Esophagus muscularis mucosa (tissue), 4 donors: ENCODE measurements at regions not wholly inside any gene's neighbourhood (a gene's known extent, or its start where the extent isn't known, plus 50 kb on each side); places are given as distances from the start of the nearest gene placed in this dataset.

Experiments
- DNase-seq: peaks from one replicate; pipeline ENCODE4 v3.0.0-alpha.2; 2017; ENCODE audit errors: extremely low spot score
- H3K27ac ChIP-seq, 4 donors: fragments of 200-600 bp; sonication (generic); replicated peaks in 1 of 4; 1 replicate in 3 of 4; 2 replicates in 1 of 4; pipeline ENCODE4 v1.5.1; 2016 to 2019; ENCODE audit warnings: mild to moderate bottlenecking in 1 of 4
- H3K27me3 ChIP-seq, 4 donors: fragments of 200-600 bp; sonication (generic); one replicate each; pipeline versions ENCODE4 v1.5.1 to v1.6.0; 2016 to 2019
- H3K36me3 ChIP-seq, 4 donors: fragments of 200-600 bp; sonication (generic); one replicate each; pipeline ENCODE4 v1.5.1; 2016 to 2019
- H3K4me1 ChIP-seq, 4 donors: fragments of 200-600 bp; sonication (generic); one replicate each; pipeline ENCODE4 v1.5.1; 2016 to 2019
- H3K4me3 ChIP-seq, 4 donors: fragments of 200-600 bp; sonication (generic); 1 replicate in 2 of 4; 2 replicates in 2 of 4; pipeline ENCODE4 v1.5.1; 2016 to 2019; ENCODE audit warnings: mild to moderate bottlenecking in 4 of 4, moderate library complexity in 1 of 4
- H3K9me3 ChIP-seq, 4 donors: fragments of 200-600 bp; sonication (generic); 1 replicate in 3 of 4; 2 replicates in 1 of 4; pipeline ENCODE4 v1.5.1; 2016 to 2019
- EP300 ChIP-seq: sonication (generic); formaldehyde crosslinking; IDR thresholded peaks from one replicate; pipeline ENCODE4 v1.6.1; 2017; ENCODE audit warnings: antibody characterized with exemption
- POLR2A ChIP-seq: fragments of 450-650 bp; IDR thresholded peaks from one replicate; pipeline ENCODE4 v1.6.1; 2017; ENCODE audit warnings: antibody characterized with exemption, moderate library complexity, mild to moderate bottlenecking, low read depth
- POLR2AphosphoS5 ChIP-seq, 2 donors: sonication (generic); formaldehyde crosslinking; IDR thresholded peaks; one replicate each; pipeline ENCODE4 v1.6.1; 2017; ENCODE audit warnings: antibody characterized with exemption in 2 of 2
- WGBS: methylation state at CpG from one replicate; pipeline ENCODE4 v1.1.5; 2018; 5-methylcytosine and 5-hydroxymethylcytosine counted together
- intact Hi-C: fragments of 100-400 bp; cut with DNase I; formaldehyde crosslinking; loops from one replicate; pipeline ENCODE4 v1.15.1; 2023
- TF ChIP-seq, protein P1 (sequence below), 3 experiments: fragments of 200-600 bp in 2 of 3; fragments of 450-650 bp in 1 of 3; sonication (generic) in 2 of 3; IDR thresholded peaks; one replicate each; pipeline ENCODE4 v1.5.1; 2017 to 2019; ENCODE audit warnings: antibody characterized with exemption in 3 of 3, mild to moderate bottlenecking in 2 of 3, moderate library complexity in 1 of 3

DNA sequence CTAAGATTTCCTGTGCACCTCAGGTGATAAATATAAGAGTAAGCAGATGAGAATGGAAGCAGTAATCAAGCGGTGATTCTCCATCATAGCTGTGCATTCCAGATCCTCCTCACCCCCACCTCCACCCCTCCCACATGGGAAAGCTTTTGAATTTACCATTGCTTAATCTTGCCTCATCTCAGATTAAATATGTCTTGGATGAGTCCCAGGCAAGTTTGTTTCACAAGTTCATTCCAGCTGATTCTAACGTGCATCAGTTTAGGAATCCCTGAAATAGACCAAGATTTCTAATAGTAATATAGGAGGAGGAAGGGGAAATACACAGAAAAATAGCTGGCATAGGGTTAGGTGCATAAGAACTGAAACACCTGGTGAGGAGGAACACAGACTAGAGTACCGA lies 396.2 kb upstream of the KIF2B start:
- intact Hi-C loops: no loop called here
- WGBS: 50% methylated on average over 3 of the region's 3 CpGs

DNA sequence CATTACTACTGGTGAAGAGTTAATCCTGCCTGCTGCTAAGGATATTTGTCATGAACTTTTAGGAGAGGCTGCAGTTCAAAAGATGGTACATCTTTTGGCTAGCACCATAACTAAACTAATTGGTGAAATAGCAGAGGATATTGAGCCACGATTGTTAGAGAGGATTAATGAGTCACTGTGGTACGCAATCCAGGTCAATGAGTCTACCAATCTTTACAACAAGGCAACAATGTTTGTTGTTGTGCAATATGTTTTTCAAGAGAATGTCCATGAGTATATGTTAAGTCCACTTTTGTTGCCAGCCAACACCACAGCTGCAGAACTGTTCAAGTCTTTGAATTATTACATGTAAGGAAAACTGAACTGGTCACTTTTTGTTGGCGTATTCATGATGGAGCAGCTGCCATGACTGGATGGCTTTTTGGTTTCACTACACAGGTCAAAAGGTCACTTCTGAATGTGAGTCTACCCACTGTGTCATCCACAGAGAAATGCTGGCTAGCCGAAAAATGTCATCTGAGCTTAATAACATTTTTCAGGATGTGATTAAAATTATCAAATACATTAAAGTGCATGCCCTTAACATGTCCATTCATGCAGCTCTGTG lies 402.6 kb upstream of the KIF2B start:
- intact Hi-C loops: no loop called here
- Histone ChIP-seq H3K27ac (no peak overlapping the region), H3K4me3 (no peak overlapping the region), H3K4me1 (no peaks in the 10 kb centered on the region), H3K27me3 (no peaks in the 10 kb centered on the region), H3K9me3 (peaks cover 0 to 5% (median 0%) of the 10 kb centered on the region in 4 donors), H3K36me3 (no peaks in the 10 kb centered on the region)
- whole genome bisulfite sequencing: 83% methylated on average over 4 of the region's 4 CpGs
- DNase-seq: no peak
- TF ChIP-seq EP300 (no peak), POLR2AphosphoS5 (IDR thresholded peaks at IDR 0.05) (no peak), POLR2A (no peak)
- TF ChIP-seq, protein P1, sequence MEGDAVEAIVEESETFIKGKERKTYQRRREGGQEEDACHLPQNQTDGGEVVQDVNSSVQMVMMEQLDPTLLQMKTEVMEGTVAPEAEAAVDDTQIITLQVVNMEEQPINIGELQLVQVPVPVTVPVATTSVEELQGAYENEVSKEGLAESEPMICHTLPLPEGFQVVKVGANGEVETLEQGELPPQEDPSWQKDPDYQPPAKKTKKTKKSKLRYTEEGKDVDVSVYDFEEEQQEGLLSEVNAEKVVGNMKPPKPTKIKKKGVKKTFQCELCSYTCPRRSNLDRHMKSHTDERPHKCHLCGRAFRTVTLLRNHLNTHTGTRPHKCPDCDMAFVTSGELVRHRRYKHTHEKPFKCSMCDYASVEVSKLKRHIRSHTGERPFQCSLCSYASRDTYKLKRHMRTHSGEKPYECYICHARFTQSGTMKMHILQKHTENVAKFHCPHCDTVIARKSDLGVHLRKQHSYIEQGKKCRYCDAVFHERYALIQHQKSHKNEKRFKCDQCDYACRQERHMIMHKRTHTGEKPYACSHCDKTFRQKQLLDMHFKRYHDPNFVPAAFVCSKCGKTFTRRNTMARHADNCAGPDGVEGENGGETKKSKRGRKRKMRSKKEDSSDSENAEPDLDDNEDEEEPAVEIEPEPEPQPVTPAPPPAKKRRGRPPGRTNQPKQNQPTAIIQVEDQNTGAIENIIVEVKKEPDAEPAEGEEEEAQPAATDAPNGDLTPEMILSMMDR (IDR thresholded peaks at IDR 0.05): no peak

More for the DNA sequence above, 396.2 kb upstream of the KIF2B start:
- Histone ChIP-seq H3K4me1 (no peaks in the 10 kb centered on the region), H3K27ac (no peak overlapping the region), H3K36me3 (no peaks in the 10 kb centered on the region), H3K9me3 (no peaks in the 10 kb centered on the region), H3K27me3 (no peaks in the 10 kb centered on the region), H3K4me3 (no peak overlapping the region)
- DNase-seq: no peak
- no peak for TF ChIP-seq POLR2A
- TF ChIP-seq POLR2AphosphoS5 (IDR thresholded peaks at IDR 0.05): no peak
- TF ChIP-seq EP300: no peak
- TF ChIP-seq, protein P1 (IDR thresholded peaks at IDR 0.05): no peak

DNA sequence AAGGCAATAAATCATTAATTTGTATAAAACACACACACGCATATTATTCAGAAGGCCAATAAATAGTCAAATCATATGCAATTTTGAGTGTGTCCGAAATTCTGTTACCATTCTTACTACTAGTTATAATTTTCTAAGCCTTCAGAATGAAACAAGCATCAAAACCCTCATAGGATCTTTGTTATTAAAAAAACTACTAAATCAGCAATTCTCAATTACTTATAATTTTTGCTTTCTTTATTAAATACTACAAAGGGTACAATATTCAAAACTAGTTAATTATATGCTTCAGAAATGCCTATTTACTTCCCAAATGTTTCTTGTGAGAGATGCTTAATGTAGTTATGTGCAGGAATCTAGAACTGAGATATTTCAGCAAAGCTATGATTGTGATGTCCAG lies 413.1 kb upstream of the KIF2B start:
- no peaks in the 10 kb centered on the region for H3K4me1 ChIP-seq
- TF ChIP-seq EP300: no peak
- TF ChIP-seq POLR2A: no peak
- no peaks in the 10 kb centered on the region for H3K27me3 ChIP-seq
- intact Hi-C loops: no loop called here
- WGBS: 74% methylated on average over 2 of the region's 2 CpGs
- DNase-seq: no peak
- H3K9me3 ChIP-seq: peaks cover 0 to 27% (median 14%) of the 10 kb centered on the region in 4 donors
- H3K36me3 ChIP-seq: no peaks in the 10 kb centered on the region
- no peak overlapping the region for H3K4me3 ChIP-seq
- no peak overlapping the region for H3K27ac ChIP-seq

DNA sequence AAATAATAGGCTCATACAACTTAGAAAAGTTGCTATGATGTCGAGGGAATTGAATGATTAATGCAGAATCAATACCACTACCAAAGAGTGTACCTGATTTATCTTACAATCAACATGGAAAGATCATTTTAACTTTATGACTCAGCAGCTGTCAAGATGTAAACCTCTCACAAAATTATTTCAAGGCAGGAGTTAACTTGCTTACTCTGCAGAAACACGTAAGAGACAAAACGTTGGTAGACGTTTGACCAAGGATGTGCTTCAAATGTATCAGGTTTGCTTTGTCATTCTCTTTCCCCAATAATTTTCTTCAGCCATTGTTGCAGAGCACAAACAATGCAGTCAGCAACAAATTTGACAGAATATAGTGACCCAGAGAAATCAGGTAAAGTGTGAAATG lies 415.8 kb upstream of the KIF2B start:
- intact Hi-C loops: no loop called here
- no peaks in the 10 kb centered on the region for H3K4me1 ChIP-seq
- H3K27ac ChIP-seq: no peak overlapping the region
- TF ChIP-seq POLR2A: no peak
- TF ChIP-seq POLR2AphosphoS5 (IDR thresholded peaks at IDR 0.05): no peak
- TF ChIP-seq EP300: no peak
- TF ChIP-seq, protein P1 (IDR thresholded peaks at IDR 0.05): no peak
- WGBS: 90% methylated on average over 4 of the region's 4 CpGs
- H3K36me3 ChIP-seq: no peaks in the 10 kb centered on the region
- no peak for DNase-seq
- no peaks in the 10 kb centered on the region for H3K27me3 ChIP-seq
- no peak overlapping the region for H3K4me3 ChIP-seq
- peaks cover 0 to 32% (median 19%) of the 10 kb centered on the region in 4 donors for H3K9me3 ChIP-seq

DNA sequence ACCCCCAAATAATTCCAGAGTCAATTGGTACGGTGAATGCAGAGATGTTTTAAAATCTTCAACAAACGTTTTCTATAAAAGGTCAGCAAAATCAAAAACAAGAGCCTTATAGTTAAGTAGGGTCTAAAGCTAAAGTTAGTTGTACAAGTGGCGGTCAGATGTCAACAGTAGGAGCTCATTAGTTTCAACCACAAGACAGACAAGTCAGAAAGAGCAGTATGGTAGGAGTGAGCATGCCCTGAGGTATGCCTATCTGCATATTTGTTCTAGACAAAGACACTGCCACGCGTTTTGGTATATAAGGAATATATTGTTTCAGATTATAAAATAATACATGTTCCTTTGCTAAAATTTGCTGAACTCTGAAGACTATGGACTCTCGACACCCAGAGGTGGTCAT lies 431.5 kb upstream of the KIF2B start:
- WGBS: 86% methylated on average over 6 of the region's 6 CpGs
- intact Hi-C loops: no loop called here
- Histone ChIP-seq H3K27ac (no peak overlapping the region), H3K9me3 (no peaks in the 10 kb centered on the region), H3K4me1 (no peaks in the 10 kb centered on the region), H3K4me3 (no peak overlapping the region), H3K27me3 (no peaks in the 10 kb centered on the region), H3K36me3 (no peaks in the 10 kb centered on the region)
- TF ChIP-seq POLR2AphosphoS5 (IDR thresholded peaks at IDR 0.05): no peak
- TF ChIP-seq POLR2A: no peak
- no peak for TF ChIP-seq EP300
- TF ChIP-seq, protein P1 (IDR thresholded peaks at IDR 0.05): no peak
- no peak for DNase-seq
